ENCODE measurements at regions not wholly inside any gene's neighbourhood (a gene's known extent, or its start where the extent isn't known, plus 50 kb on each side); places are given as distances from the start of the nearest gene placed in this dataset.

GRCh38 chr11:69358398-69359020 is 64.6 kb downstream of the MYEOV start:
- TF ChIP-seq CTCF (IDR thresholded peaks at IDR 0.05) (no peak), POLR2A (IDR thresholded peaks at IDR 0.05) (no peak)

Measured in esophagus squamous epithelium (tissue), 4 donors.